IMR-90 (cell line): ENCODE measurements at regions not wholly inside any gene's neighbourhood (a gene's known extent, or its start where the extent isn't known, plus 50 kb on each side); places are given as distances from the start of the nearest gene placed in this dataset.
A peak's percentile ranks its signal among the peaks of the same experiment; 100 is the strongest.

Experiments used
- ATAC-seq: fragments of 200-7000 bp; cut with Tn5 transposase; 2 replicates; pipeline ENCODE4 v1.9.1; 2020; ENCODE audit warnings: low read depth, mild to moderate bottlenecking, moderate library complexity
- BruUV-seq: library from RNA; stranded (reverse); fragments of 400-500 nt; replicated peaks from 2 replicates; lab custom pipeline; 2021; lab: Mats Ljungman, UMichigan
- CTCF ChIA-PET: fragments of 300-600 bp; formaldehyde crosslinking; extraction: SDS; loops from one replicate; lab custom pipeline; 2021; ENCODE audit warnings: antibody characterized with exemption; lab: Yijun Ruan, JAX
- POLR2A ChIA-PET: fragments of 300-600 bp; sonication (Branson Sonifier 250); formaldehyde crosslinking; loops from one replicate; lab custom pipeline; 2022; ENCODE audit warnings: antibody characterized with exemption; ENCODE audit not compliant: unreplicated experiment; lab: Charles Lee
- DNase-seq: peaks from one replicate; pipeline ENCODE4 v3.0.0; 2013
- H2AFZ ChIP-seq: replicated peaks from 2 replicates; pipeline ENCODE3; 2013; ENCODE audit warnings: low read length, mild to moderate bottlenecking; ENCODE audit not compliant: poor library complexity
- H2AK5ac ChIP-seq: 2 replicates; pipeline ENCODE4 v1.6.1; 2013; ENCODE audit warnings: low read depth, low read length, inconsistent platforms
- H2AK9ac ChIP-seq: replicated peaks from 2 replicates; pipeline ENCODE3; 2013; ENCODE audit warnings: mild to moderate bottlenecking, low read depth, low read length, moderate library complexity; ENCODE audit not compliant: poor library complexity
- H2BK120ac ChIP-seq: 2 replicates; pipeline ENCODE4 v1.6.1; 2013; ENCODE audit warnings: low read depth, low read length, inconsistent platforms
- H2BK15ac ChIP-seq: 3 replicates; pipeline ENCODE4 v1.6.1; 2013; ENCODE audit warnings: low read depth, low read length, inconsistent platforms
- H2BK20ac ChIP-seq: 2 replicates; pipeline ENCODE4 v1.6.1; 2013; ENCODE audit warnings: low read depth, mild to moderate bottlenecking, inconsistent platforms, low read length, moderate library complexity
- H2BK5ac ChIP-seq: 2 replicates; pipeline ENCODE4 v1.6.1; 2013; ENCODE audit warnings: mild to moderate bottlenecking, low read depth, low read length, inconsistent platforms; ENCODE audit not compliant: poor library complexity, severe bottlenecking
- H3K14ac ChIP-seq: replicated peaks from 2 replicates; pipeline ENCODE4 v1.6.1; 2013; ENCODE audit warnings: low read depth, low read length, inconsistent platforms
- H3K18ac ChIP-seq: 2 replicates; pipeline ENCODE4 v1.6.1; 2013; ENCODE audit warnings: low read depth, low read length, control low read depth
- H3K23ac ChIP-seq: 2 replicates; pipeline ENCODE4 v1.6.1; 2013; ENCODE audit warnings: low read depth, low read length, inconsistent platforms
- H3K27ac ChIP-seq: 2 replicates; pipeline ENCODE4 v1.5.1; 2013; ENCODE audit warnings: mild to moderate bottlenecking, control low read depth, low read length; ENCODE audit not compliant: insufficient read depth
- H3K27me3 ChIP-seq: 2 replicates; pipeline ENCODE4 v1.6.1; 2013; ENCODE audit warnings: low read length; ENCODE audit not compliant: control insufficient read depth, insufficient read depth
- H3K36me3 ChIP-seq: 2 replicates; pipeline ENCODE4 v1.6.1; 2013; ENCODE audit warnings: low read length, mixed read lengths; ENCODE audit not compliant: control insufficient read depth, insufficient read depth
- H3K4ac ChIP-seq: 2 replicates; pipeline ENCODE4 v1.6.1; 2013; ENCODE audit warnings: low read depth, low read length, inconsistent platforms
- H3K4me1 ChIP-seq: 2 replicates; pipeline ENCODE4 v1.6.1; 2013; ENCODE audit warnings: low read length, mixed read lengths; ENCODE audit not compliant: control insufficient read depth, insufficient read depth
- H3K4me2 ChIP-seq: 2 replicates; pipeline ENCODE4 v1.6.1; 2013; ENCODE audit warnings: low read depth, mild to moderate bottlenecking, control low read depth, low read length, moderate library complexity
- H3K4me3 ChIP-seq: 2 replicates; pipeline ENCODE4 v1.5.1; 2013; ENCODE audit warnings: low read depth, mild to moderate bottlenecking, control low read depth, low read length, moderate library complexity; ENCODE audit not compliant: insufficient read depth
- H3K56ac ChIP-seq: 2 replicates; pipeline ENCODE4 v1.6.1; 2013; ENCODE audit warnings: low read length, inconsistent platforms; ENCODE audit not compliant: insufficient read depth; ENCODE audit errors: extremely low read depth
- H3K79me1 ChIP-seq, 2 experiments: 2 replicates each; pipeline ENCODE4 v1.6.1; 2013; ENCODE audit warnings: low read length in 2 of 2, inconsistent platforms in 1 of 2, low read depth in 1 of 2
- H3K9ac ChIP-seq: 2 replicates; pipeline ENCODE4 v1.6.1; 2013; ENCODE audit warnings: low read depth, low read length, control low read depth
- H3K9me1 ChIP-seq: 2 replicates; pipeline ENCODE4 v1.6.1; 2013; ENCODE audit warnings: low read length, inconsistent platforms; ENCODE audit not compliant: insufficient read depth
- H3K9me3 ChIP-seq: 2 replicates; pipeline ENCODE4 v1.6.1; 2013; ENCODE audit warnings: low read length; ENCODE audit not compliant: control insufficient read depth, insufficient read depth
- H4K20me1 ChIP-seq: 2 replicates; pipeline ENCODE4 v1.6.1; 2013; ENCODE audit warnings: low read length, inconsistent platforms; ENCODE audit not compliant: insufficient read depth
- H4K5ac ChIP-seq: 2 replicates; pipeline ENCODE4 v1.6.1; 2013; ENCODE audit warnings: mild to moderate bottlenecking, low read depth, low read length, control low read depth
- H4K8ac ChIP-seq, 2 experiments: 2 replicates each; pipeline ENCODE4 v1.6.1; 2013; ENCODE audit warnings: low read depth in 2 of 2, low read length in 2 of 2, control low read depth in 1 of 2, inconsistent platforms in 1 of 2
- H4K91ac ChIP-seq: 2 replicates; pipeline ENCODE4 v1.6.1; 2013; ENCODE audit warnings: low read depth, low read length, inconsistent platforms; ENCODE audit not compliant: insufficient read depth
- BHLHE40 ChIP-seq: fragments of 150-350 bp; IDR thresholded peaks from 2 replicates; pipeline ENCODE4 v1.6.1; 2016; ENCODE audit warnings: mild to moderate bottlenecking, low read depth, low read length
- CEBPB ChIP-seq: IDR thresholded peaks from 2 replicates; pipeline ENCODE4 v1.6.1; 2012; ENCODE audit warnings: low read depth, low read length, improper control_type of control experiment
- CHD1 ChIP-seq: IDR thresholded peaks from 2 replicates; pipeline ENCODE4 v1.6.1; 2012; ENCODE audit warnings: low read depth, low read length, improper control_type of control experiment
- FOS ChIP-seq: fragments of 150-350 bp; IDR thresholded peaks from 2 replicates; pipeline ENCODE4 v1.6.1; 2016; ENCODE audit warnings: low read depth, low read length
- MAFK ChIP-seq: IDR thresholded peaks from 2 replicates; pipeline ENCODE4 v1.6.1; 2012; ENCODE audit warnings: low read depth, low read length, improper control_type of control experiment
- MAZ ChIP-seq: IDR thresholded peaks from 2 replicates; pipeline ENCODE4 v1.6.1; 2012; ENCODE audit warnings: low read depth, mild to moderate bottlenecking, low read length, improper control_type of control experiment, moderate library complexity, borderline replicate concordance
- MXI1 ChIP-seq: IDR thresholded peaks from 2 replicates; pipeline ENCODE4 v1.6.1; 2012; ENCODE audit warnings: low read depth, mild to moderate bottlenecking, low read length, moderate library complexity, borderline replicate concordance
- NFE2L2 ChIP-seq: fragments of 150-350 bp; IDR thresholded peaks from 2 replicates; pipeline ENCODE4 v1.6.1; 2016; ENCODE audit warnings: low read depth, mild to moderate bottlenecking, low read length
- POLR2A ChIP-seq: IDR thresholded peaks from 2 replicates; pipeline ENCODE4 v1.6.1; 2012; ENCODE audit warnings: mild to moderate bottlenecking, low read depth, low read length
- RCOR1 ChIP-seq: IDR thresholded peaks from 2 replicates; pipeline ENCODE4 v1.6.1; 2012; ENCODE audit warnings: mild to moderate bottlenecking, low read length, improper control_type of control experiment; ENCODE audit not compliant: insufficient replicate concordance
- RFX5 ChIP-seq: IDR thresholded peaks from 2 replicates; pipeline ENCODE4 v1.8.0; 2012; ENCODE audit warnings: low read depth, mild to moderate bottlenecking, low read length, moderate library complexity
- SMC3 ChIP-seq: fragments of 150-350 bp; IDR thresholded peaks from 2 replicates; pipeline ENCODE4 v1.6.1; 2016; ENCODE audit warnings: low read depth, mild to moderate bottlenecking, antibody characterized with exemption, low read length, moderate library complexity
- WGBS, 2 experiments: methylation state at CpG; one replicate each; pipeline versions ENCODE4 v1.1.5 to v1.1.7; 2013; ENCODE audit warnings: missing lambda C conversion rate in 2 of 2; ENCODE audit not compliant: insufficient read length in 1 of 2; ENCODE audit errors: extremely low coverage in 2 of 2; 5-methylcytosine and 5-hydroxymethylcytosine counted together
- dilution Hi-C: fragments of 300-500 bp; cut with HindIII; formaldehyde crosslinking; loops from one replicate; pipeline ENCODE4 v1.14.3; 2018; ENCODE audit warnings: low sequenced_read_pairs; ENCODE audit not compliant: unreplicated experiment
- in situ Hi-C: fragments of 300-500 bp; cut with MboI; formaldehyde crosslinking; loops from 3 replicates; pipeline ENCODE4 v1.14.3; 2019; ENCODE audit warnings: low sequenced_read_pairs, inconsistent platforms, mixed read lengths
- intact Hi-C: fragments of 100-400 bp; cut with micrococcal nuclease; formaldehyde crosslinking; loops from 2 replicates; pipeline ENCODE4 v1.10.0; 2022
- TF ChIP-seq, protein P1 (sequence below): fragments of 150-350 bp; IDR thresholded peaks from 2 replicates; pipeline ENCODE4 v1.6.1; 2017; ENCODE audit warnings: mild to moderate bottlenecking, antibody characterized with exemption, low read length, low read depth
- TF ChIP-seq, protein P2 (sequence below): conservative IDR thresholded peaks from 2 replicates; pipeline ENCODE4 v1.5.1; 2012; ENCODE audit warnings: mild to moderate bottlenecking, low read depth, low read length, improper control_type of control experiment
- TF ChIP-seq, protein P3 (sequence below): fragments of 150-350 bp; IDR thresholded peaks from 2 replicates; pipeline ENCODE4 v1.6.1; 2016; ENCODE audit warnings: low read depth, mild to moderate bottlenecking, low read length, moderate library complexity, borderline replicate concordance

DNA sequence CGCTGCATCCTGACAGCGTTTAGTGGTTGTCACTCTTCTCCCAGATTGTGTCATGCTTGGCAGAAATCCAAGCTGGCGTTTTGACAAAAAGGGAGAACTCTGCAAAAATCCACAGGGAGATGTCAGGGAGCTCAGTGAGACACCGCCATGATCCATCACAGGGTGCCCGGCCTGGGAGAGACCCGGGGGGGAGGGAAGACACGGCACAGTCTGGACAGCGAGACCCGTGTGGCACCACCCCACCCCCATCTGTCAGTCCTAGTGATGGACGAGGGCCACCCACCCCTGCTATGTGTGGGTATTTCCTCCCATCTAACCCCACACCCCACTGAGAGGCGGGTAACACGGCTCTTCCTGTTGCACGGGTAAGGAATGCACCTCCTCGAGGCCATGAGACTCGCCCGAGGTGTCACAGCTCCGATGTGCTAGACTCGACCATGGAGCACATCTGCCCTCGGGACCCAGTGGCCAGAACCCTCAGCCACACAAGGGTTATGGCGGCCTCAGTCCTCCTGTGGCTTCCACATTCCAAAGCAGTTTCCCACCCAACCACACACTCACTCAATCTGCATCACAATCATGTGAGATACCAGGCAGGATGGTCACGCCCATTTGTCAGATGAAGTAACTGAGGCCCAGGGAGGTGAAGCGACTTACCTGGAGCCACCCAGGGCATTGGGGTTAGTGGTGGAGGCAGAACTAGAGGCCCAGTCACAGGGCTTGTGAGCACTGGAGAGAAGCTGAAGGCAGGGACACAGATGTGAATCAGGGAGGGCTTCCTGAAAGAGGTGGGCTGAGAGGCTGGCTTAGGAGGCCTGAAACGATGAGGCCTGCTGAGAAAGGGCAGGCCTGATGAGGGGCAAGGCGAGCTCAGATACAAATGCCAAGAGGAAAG is 688.5 kb downstream of the MATN1 start:
- DNase-seq (peak; percentile 5), ATAC-seq (no peak)
- 21% methylated on average over 9 of the region's 24 CpGs; no CpG with 5 or more reads in 1 of the 2 experiments for WGBS, 2 experiments
- TF ChIP-seq MAFK: no peak
- TF ChIP-seq FOS: no peak
- no peak for TF ChIP-seq SMC3
- no peak for TF ChIP-seq CEBPB
- TF ChIP-seq, protein P1, sequence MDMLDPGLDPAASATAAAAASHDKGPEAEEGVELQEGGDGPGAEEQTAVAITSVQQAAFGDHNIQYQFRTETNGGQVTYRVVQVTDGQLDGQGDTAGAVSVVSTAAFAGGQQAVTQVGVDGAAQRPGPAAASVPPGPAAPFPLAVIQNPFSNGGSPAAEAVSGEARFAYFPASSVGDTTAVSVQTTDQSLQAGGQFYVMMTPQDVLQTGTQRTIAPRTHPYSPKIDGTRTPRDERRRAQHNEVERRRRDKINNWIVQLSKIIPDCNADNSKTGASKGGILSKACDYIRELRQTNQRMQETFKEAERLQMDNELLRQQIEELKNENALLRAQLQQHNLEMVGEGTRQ: no peak
- TF ChIP-seq CHD1: no peak
- no peak for TF ChIP-seq RCOR1
- no peak for TF ChIP-seq RFX5
- no peak for TF ChIP-seq NFE2L2
- no peak for TF ChIP-seq MXI1
- TF ChIP-seq POLR2A: no peak
- TF ChIP-seq, protein P2, sequence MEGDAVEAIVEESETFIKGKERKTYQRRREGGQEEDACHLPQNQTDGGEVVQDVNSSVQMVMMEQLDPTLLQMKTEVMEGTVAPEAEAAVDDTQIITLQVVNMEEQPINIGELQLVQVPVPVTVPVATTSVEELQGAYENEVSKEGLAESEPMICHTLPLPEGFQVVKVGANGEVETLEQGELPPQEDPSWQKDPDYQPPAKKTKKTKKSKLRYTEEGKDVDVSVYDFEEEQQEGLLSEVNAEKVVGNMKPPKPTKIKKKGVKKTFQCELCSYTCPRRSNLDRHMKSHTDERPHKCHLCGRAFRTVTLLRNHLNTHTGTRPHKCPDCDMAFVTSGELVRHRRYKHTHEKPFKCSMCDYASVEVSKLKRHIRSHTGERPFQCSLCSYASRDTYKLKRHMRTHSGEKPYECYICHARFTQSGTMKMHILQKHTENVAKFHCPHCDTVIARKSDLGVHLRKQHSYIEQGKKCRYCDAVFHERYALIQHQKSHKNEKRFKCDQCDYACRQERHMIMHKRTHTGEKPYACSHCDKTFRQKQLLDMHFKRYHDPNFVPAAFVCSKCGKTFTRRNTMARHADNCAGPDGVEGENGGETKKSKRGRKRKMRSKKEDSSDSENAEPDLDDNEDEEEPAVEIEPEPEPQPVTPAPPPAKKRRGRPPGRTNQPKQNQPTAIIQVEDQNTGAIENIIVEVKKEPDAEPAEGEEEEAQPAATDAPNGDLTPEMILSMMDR: no peak
- TF ChIP-seq, protein P3, sequence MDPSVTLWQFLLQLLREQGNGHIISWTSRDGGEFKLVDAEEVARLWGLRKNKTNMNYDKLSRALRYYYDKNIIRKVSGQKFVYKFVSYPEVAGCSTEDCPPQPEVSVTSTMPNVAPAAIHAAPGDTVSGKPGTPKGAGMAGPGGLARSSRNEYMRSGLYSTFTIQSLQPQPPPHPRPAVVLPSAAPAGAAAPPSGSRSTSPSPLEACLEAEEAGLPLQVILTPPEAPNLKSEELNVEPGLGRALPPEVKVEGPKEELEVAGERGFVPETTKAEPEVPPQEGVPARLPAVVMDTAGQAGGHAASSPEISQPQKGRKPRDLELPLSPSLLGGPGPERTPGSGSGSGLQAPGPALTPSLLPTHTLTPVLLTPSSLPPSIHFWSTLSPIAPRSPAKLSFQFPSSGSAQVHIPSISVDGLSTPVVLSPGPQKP: no peak
- no peak for TF ChIP-seq BHLHE40
- TF ChIP-seq MAZ: no peak

More for the DNA sequence above, 688.5 kb downstream of the MATN1 start:
- no peak overlapping the region for H3K14ac ChIP-seq
- H2AK9ac ChIP-seq: no peak overlapping the region
- H3K79me1 ChIP-seq: no peaks in the 10 kb centered on the region
- H2BK5ac ChIP-seq: no peak overlapping the region
- CTCF ChIA-PET: no interaction called here
- H3K9ac ChIP-seq: no peak overlapping the region
- H3K9me3 ChIP-seq: no peaks in the 10 kb centered on the region
- no peak overlapping the region for H3K4me2 ChIP-seq
- no peak overlapping the region for H3K23ac ChIP-seq
- H3K4ac ChIP-seq: no peak overlapping the region
- H3K4me1 ChIP-seq: no peaks in the 10 kb centered on the region
- H2AK5ac ChIP-seq: no peak overlapping the region
- no peak overlapping the region for H4K8ac ChIP-seq
- no TSS peak for BruUV-seq
- H2BK15ac ChIP-seq: no peak overlapping the region
- dilution Hi-C loops (no loop called here), intact Hi-C loops (no loop called here), in situ Hi-C loops (no loop called here)
- H3K4me3 ChIP-seq: no peak overlapping the region
- H2AFZ ChIP-seq: peak overlapping the region; percentile 67
- POLR2A ChIA-PET: no interaction called here
- H3K9me1 ChIP-seq: no peaks in the 10 kb centered on the region
- no peak overlapping the region for H2BK20ac ChIP-seq
- H2BK120ac ChIP-seq: no peak overlapping the region
- H3K18ac ChIP-seq: no peak overlapping the region
- no peak overlapping the region for H3K56ac ChIP-seq
- H3K27me3 ChIP-seq: no peaks in the 10 kb centered on the region
- H3K27ac ChIP-seq: no peak overlapping the region
- no peaks in the 10 kb centered on the region for H4K20me1 ChIP-seq
- H4K5ac ChIP-seq: no peak overlapping the region
- H4K91ac ChIP-seq: no peak overlapping the region
- H3K36me3 ChIP-seq: no peaks in the 10 kb centered on the region
